ENCODE measurements at regions not wholly inside any gene's neighbourhood (a gene's known extent, or its start where the extent isn't known, plus 50 kb on each side); places are given as distances from the start of the nearest gene placed in this dataset.

- BruUV-seq (replicated peaks), result no TSS peak
- Histone ChIP-seq H3K27ac (ENCODE audit: low read depth, low read length, poor library complexity, severe bottlenecking) (no peak overlapping the region), H2AFZ (ENCODE audit: low read length) (no peak overlapping the region), H3K9me3 (ENCODE audit: low read length) (no peaks in the 10 kb centered on the region), H3K9me2 (ENCODE audit: insufficient read depth, low read length) (no peaks in the 10 kb centered on the region), H3K4me2 (ENCODE audit: low read length) (no peak overlapping the region), H3K4me3 (ENCODE audit: low read depth, low read length, poor library complexity, severe bottlenecking) (no peak overlapping the region), H3K4me1 (ENCODE audit: insufficient read depth, low read length, poor library complexity, severe bottlenecking) (no peaks in the 10 kb centered on the region), H3K36me3 (ENCODE audit: insufficient read depth, low read length) (no peaks in the 10 kb centered on the region), H3K79me2 (ENCODE audit: insufficient read depth, low read depth, low read length) (no peaks in the 10 kb centered on the region), H4K20me1 (ENCODE audit: insufficient read depth, low read length) (no peaks in the 10 kb centered on the region)
- ChIA-PET CTCF (ENCODE audit: unreplicated experiment) (no interaction called here), POLR2A (interaction anchor here (0.6 kb wide), 1 partner anchor 201 kb away, joined by 4 read pairs; no protein-coding TSS in a partner anchor)
- intact Hi-C loops (cut with micrococcal nuclease; ENCODE audit: unreplicated experiment), result no loop called here
- TF ChIP-seq EZH2phosphoT487 (IDR thresholded peaks at IDR 0.05; ENCODE audit: borderline replicate concordance, low read depth, low read length), result no peak
- TF ChIP-seq CTCF (conservative IDR thresholded peaks at IDR 0.05; ENCODE audit: low read length), result no peak
- DNase-seq (ENCODE audit: low spot score), result no peak
Observed at GRCh38 chr4:104986306-104986705, 160.4 kb upstream of the TET2 start.

GRCh38 chr4:104989371-104989770 is 157.3 kb upstream of the TET2 start:
- Histone ChIP-seq H3K79me2 (ENCODE audit: insufficient read depth, low read depth, low read length) (no peaks in the 10 kb centered on the region), H3K27ac (ENCODE audit: low read depth, low read length, poor library complexity, severe bottlenecking) (no peak overlapping the region), H3K4me3 (ENCODE audit: low read depth, low read length, poor library complexity, severe bottlenecking) (no peak overlapping the region), H3K4me2 (ENCODE audit: low read length) (no peak overlapping the region), H3K4me1 (ENCODE audit: insufficient read depth, low read length, poor library complexity, severe bottlenecking) (no peaks in the 10 kb centered on the region), H4K20me1 (ENCODE audit: insufficient read depth, low read length) (no peaks in the 10 kb centered on the region), H3K36me3 (ENCODE audit: insufficient read depth, low read length) (no peaks in the 10 kb centered on the region), H2AFZ (ENCODE audit: low read length) (no peak overlapping the region), H3K9me2 (ENCODE audit: insufficient read depth, low read length) (no peaks in the 10 kb centered on the region), H3K9me3 (ENCODE audit: low read length) (no peaks in the 10 kb centered on the region)
- ChIA-PET CTCF (ENCODE audit: unreplicated experiment) (no interaction called here), POLR2A (no interaction called here)
- BruUV-seq (replicated peaks), result no TSS peak
- DNase-seq (ENCODE audit: low spot score), result no peak
- TF ChIP-seq CTCF (conservative IDR thresholded peaks at IDR 0.05; ENCODE audit: low read length) (no peak), EZH2phosphoT487 (IDR thresholded peaks at IDR 0.05; ENCODE audit: borderline replicate concordance, low read depth, low read length) (no peak)
- intact Hi-C loops (cut with micrococcal nuclease; ENCODE audit: unreplicated experiment), result no loop called here

GRCh38 chr4:105002278-105002677 is 144.4 kb upstream of the TET2 start:
- H2AFZ ChIP-seq (ENCODE audit: low read length), result no peak overlapping the region
- ChIA-PET CTCF (ENCODE audit: unreplicated experiment) (no interaction called here), POLR2A (no interaction called here)
- H3K4me3 ChIP-seq (ENCODE audit: low read depth, low read length, poor library complexity, severe bottlenecking), result no peak overlapping the region
- no peak overlapping the region for H3K4me2 ChIP-seq (ENCODE audit: low read length)
- H3K4me1 ChIP-seq (ENCODE audit: insufficient read depth, low read length, poor library complexity, severe bottlenecking), result no peaks in the 10 kb centered on the region
- H4K20me1 ChIP-seq (ENCODE audit: insufficient read depth, low read length), result no peaks in the 10 kb centered on the region
- no peaks in the 10 kb centered on the region for H3K9me2 ChIP-seq (ENCODE audit: insufficient read depth, low read length)
- no peaks in the 10 kb centered on the region for H3K9me3 ChIP-seq (ENCODE audit: low read length)
- no peak for TF ChIP-seq CTCF (conservative IDR thresholded peaks at IDR 0.05; ENCODE audit: low read length)
- TF ChIP-seq EZH2phosphoT487 (IDR thresholded peaks at IDR 0.05; ENCODE audit: borderline replicate concordance, low read depth, low read length), result no peak
- BruUV-seq (replicated peaks), result no TSS peak
- H3K27ac ChIP-seq (ENCODE audit: low read depth, low read length, poor library complexity, severe bottlenecking), result no peak overlapping the region
- H3K36me3 ChIP-seq (ENCODE audit: insufficient read depth, low read length), result no peaks in the 10 kb centered on the region
- DNase-seq (ENCODE audit: low spot score), result no peak
- intact Hi-C loops (cut with micrococcal nuclease; ENCODE audit: unreplicated experiment), result no loop called here
- H3K79me2 ChIP-seq (ENCODE audit: insufficient read depth, low read depth, low read length), result no peaks in the 10 kb centered on the region
